HG03457 (cell line): ENCODE measurements at regions not wholly inside any gene's neighbourhood (a gene's known extent, or its start where the extent isn't known, plus 50 kb on each side); places are given as distances from the start of the nearest gene placed in this dataset.
"Not testable (repeated sequence)": the region's sequence is repeated elsewhere in the genome, so short reads cannot be mapped to it uniquely, and the experiment has no call there.

Experiments used
- ATAC-seq: cut with Tn5 transposase; IDR thresholded peaks from one replicate; pipeline ENCODE4 v1.9.1; 2021; ENCODE audit warnings: moderate number of reproducible peaks; ENCODE audit not compliant: unreplicated experiment

DNA sequence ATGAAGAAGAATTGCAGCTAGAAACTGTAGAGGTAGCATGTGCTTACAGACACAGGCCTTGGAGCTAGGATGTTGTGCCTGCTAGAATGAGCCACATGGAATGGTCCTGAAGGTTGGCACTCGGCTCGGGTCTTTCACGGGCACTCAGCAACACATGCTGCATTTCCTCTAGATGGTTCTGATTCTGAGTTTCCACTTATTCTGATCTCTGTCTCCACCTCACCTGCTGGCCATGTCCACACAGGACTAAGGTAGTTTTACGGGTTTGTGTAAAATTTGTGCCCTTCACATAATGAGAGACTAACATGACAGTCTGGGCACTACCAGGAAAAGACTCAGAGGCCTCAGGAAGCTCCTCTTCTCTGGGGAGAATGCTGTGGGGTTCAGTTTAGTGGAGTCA is 444.8 kb upstream of the MKI67 start:
- ATAC-seq: no peak

DNA sequence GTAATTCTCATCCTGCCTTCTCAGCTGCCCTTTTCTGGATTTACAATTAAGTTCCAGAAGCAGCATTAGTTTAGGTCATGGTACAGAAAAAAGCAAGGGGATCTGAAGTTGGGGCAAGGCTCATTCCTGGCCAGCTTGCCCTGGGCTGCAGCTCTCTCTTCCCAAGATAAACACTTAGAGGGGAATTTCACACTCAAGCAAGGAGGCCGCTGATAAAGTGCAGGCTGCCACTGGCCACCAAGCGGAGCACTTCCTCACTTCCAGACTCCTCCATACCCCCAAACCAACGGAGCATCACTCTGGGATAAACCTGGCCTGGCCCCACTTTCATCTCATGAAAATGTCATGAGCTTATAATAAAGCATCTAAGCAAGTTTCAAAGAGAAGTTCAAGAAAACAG is 445.5 kb upstream of the MKI67 start:
- ATAC-seq: no peak

DNA sequence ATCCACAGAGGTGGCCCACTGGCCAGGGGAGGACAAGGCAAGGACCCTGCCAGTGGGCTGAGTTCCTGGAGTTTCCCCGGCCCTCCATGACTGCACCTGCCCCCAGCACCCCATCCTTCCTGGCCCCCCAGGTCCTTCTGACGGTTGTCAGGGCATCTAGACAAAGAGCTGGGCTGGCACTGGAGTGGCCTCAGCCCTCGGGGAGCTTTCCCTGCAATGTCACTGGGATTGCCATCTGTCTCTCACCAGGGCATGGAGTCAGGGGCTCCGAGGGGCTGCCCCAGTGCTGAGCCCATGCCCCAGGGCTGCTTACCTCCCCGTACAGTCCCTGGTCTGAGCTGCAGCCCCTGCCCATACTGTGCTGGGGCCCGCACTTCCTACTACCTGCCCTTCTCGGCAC is 446.5 kb upstream of the MKI67 start:
- ATAC-seq: no peak

DNA sequence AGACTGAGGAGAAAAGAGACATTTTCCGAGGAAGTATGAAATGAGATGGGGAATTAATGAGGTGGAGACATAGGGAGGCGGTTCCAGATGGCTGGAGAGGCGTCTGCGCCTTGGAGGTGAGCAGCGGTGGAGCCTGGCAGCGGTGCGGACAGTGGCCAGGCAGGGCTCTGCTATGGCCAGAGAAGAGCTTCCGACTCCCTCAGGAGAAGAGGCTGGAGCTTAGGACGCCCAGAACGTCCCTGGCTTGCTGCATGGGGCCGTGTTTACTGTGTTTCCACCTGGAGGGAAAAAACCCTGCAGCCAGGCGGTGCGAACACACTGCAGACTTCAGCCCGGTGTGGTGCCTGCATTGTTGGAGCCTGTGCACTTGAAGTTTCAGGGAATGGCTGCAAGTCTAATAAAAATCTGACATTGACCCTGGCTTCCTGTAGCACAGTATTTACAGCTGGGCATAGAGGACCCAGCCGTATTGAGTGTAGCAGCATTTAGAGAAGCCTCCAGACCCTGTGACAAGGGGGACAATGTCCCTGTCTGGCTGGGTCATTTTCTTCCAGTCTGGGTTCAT is 447.1 kb upstream of the MKI67 start:
- no peak for ATAC-seq

DNA sequence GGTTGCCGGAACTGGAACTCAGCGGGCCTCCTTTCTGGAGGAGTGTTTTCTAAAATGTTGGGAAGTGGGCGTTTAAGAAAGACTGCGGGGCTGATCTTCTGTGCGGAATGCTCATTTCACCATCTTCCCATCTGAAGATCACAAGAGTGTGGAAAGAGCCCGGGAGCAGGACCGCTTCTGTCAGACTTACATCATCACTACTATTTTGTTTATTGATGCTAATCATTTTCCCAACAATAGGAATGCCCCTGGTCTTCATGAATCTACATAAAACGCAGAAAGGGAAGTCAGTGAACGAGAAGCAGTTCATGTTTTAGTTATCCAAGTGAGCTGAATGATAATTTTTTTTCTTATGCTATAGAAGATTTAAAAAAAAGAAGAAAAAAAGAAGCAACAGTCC is 447.8 kb upstream of the MKI67 start:
- ATAC-seq: no peak

DNA sequence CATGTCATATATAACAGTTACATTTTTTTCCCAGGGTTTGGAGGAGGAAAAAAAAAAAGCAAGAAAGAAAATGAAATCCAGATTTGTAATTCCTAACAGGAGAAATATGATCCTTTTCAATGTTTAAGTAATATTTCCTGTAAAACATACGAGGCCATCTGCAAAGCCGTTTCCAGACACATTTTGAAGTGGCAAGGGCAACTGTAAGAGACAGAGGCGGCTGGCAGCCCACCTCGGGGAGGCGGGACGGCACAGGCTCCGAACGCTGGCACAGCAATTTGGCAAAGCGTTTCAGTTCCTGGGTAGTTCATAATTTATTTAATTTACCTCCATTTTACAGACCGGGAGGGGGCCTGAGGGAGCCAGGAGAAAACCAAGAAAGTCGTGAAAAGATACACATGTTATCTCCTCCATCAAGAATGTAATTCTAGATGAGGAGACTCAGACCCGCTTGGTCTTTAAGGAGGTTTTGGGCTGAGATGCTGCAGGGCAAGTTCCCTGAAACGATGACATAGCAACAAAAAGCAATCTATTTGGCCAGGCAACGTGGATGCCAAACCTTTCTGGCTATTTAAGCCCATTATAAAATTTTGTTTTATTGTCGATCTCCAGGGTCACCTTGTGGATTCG is 448.5 kb upstream of the MKI67 start:
- ATAC-seq: no peak

DNA sequence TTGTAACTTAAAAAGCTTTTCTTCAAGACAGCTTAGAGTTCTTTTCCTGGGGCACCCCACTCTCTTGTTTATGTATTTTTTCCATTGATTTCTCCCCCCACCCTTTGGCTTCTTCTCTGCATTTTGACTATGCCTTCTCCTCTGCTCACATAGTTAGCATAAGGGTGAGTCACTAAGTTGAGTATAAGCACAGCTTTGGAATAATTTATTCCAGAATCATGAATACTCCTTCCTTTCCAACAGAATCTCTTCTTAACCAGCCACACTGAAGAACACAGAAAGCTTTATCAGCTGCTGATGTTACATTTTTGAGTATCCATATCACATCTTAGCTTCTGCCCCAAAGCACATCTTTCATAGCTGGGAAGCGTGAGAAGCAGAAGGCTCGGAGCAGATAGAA is 449.5 kb upstream of the MKI67 start:
- no peak for ATAC-seq

DNA sequence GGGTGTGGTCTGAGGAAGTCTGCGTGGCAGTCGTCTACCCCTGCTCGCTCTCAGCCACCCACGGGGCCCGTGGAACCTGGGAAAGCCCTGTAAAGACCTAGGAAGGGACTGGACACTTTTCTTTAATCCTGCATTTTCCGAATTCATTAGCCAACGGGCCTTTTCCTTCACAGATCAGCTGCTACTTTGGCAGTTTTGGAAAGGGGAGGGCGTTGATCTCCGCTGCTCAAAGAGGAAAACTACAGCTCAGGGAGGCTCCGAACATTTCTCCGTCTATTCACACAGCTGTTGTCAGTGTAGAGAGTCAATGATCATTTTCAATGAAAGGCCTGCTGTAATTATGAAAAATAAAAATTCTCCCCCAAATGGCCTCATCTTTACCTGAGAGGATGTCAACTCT is 450.1 kb upstream of the MKI67 start:
- no peak for ATAC-seq

DNA sequence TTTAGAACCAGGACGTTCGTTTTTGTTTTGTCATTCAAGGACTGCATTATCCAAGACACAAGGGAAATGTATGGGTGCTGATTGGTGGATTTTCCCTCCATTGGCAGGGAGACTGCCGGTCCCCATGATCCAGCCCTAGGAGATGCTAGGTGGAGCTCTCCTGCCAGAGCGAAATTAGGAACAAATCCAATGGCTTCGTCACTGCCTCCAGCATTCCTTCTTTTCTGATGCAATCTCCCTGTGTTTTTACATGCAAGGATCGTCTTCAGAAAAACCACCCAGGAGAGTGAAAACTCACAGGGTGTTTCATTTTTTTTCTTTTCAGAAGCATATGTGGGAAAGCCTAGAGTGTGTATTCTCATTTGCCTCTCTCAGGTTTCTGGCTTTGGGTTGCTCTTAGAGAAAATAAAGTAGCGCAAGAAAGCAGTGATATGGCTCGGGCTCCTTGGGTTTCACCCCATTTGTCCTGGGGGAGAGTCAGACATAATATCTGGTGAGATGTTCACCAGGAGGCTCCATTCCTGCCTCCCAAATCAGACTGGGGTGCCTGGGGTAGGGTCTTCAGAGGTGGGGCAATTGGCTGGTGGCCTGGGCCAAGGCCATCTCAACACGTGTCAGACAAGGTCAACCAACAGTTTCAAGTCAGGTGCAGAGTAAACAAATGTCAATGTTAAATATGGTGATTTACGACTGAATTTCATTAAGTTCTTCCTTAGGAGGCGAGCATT is 450.9 kb upstream of the MKI67 start:
- no peak for ATAC-seq

DNA sequence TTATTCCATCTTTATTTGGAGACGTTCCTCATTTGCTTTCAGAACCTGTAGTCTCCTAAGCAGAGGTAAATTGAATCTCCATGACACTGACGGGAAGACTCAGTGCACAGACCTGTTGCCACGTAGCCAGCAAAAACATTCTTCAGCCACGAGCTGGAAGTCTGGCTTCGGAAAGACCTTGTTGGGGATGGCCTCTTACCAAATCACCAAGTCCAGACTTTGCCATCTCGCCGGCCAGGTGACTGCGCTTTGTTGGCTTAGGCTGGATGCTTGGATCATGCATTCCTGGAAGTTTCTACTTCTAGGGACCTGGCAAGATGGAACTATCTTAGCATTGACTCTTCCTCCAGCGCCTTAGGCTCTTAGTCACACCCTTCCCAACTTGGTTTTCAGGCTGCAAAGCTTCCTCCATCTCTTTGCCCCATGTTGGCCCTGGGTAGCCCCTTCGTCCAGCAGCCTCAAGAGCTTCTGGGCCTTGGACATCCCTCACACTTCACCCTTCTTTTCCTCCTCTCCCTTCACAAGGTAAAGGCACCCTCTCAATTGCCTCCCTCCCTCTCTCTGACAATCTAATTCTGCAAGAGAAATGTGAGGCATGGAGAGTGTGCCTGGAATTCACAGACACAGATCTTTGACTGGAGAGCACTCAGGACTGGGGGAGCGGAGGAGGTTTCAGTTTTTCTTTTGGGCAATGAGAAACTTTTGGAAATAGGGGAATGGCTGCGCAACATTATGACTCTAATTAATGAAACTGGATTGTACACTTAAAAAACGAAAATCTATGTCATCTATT is 451.9 kb upstream of the MKI67 start:
- ATAC-seq: no peak

DNA sequence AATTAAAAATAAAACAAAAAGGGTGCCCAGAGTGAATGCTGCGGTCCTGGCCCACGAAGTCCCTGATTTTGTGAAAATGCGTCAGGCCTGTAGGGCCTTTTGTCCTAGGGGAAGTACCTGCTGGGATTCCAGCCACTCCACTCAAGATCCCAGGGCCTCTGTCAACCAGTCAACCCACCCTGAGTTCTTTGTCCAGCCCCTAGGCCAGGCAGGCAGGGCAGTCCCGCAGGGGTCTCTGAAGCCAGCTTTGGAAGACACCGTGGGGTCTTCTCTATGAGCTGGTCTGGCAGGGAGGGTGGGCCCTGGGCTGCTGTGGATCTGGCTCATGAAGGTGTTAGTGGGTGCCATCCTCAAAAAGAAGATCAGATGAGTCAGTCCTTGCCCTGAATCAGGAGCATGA is 452.5 kb upstream of the MKI67 start:
- no peak for ATAC-seq

DNA sequence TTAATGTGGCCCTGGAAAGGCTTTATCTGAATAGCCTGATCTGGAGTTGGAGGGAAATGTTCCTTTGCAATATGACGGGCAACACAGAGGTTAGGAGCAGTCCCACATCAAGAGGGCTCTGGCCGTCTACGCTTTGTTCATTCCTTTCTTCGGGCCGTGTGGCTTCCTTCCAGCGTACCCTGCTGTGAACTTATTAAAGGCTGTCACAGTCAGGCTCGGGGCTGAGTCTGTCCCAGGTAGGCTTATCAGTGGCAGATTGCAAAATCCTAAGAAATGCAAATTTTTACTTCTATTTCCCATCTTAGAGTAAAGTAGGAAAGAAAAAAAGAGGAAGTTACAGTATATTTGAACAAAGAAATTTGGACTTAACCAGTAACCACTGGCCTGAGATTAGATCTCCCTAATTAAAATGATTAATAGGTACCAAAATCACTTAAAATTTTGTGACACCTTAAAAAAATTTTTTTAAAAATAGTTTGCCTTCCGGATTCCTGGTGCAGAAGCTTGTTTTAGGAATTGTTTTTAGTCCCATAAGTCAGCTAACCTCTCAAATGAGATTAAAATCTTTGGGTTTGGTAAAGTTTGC is 453.1 kb upstream of the MKI67 start:
- ATAC-seq: no peak

DNA sequence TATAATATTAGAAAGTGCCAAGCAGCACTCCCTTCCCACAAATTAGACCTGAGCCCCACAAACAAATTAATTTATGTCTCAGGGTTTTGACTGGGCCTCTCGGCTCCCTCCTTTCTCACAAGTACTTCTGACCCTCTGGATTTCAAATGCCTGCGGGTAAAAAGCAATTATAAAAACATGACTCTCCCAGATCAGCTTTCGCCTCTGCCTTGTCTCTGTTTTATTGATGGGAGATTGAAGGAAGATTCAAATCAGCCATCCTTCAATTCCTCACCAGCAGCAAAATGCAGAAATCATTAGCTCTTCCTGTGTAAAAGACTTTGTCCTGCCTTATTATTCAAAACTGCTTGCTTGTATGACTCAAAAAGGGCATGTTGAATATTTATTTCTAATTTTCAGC is 453.7 kb upstream of the MKI67 start:
- ATAC-seq: no peak

DNA sequence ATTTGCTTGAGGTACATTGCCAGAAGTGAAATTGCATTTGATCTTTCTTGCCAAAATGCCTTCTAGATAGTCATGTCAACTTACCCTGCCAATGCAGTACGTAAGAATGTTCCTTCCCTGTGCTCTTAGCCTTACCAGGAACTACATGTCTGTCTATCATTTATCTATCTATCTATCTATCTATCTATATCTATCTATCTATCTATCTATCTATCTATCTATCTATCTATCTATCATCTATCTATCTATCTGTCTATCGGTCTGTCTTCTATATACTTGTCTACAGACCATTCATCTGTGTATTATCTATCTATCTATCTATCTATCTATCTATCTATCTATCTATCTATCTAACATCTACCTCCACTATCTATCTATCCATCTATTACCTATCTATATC is 456.9 kb upstream of the MKI67 start:
- not testable (repeated sequence) for ATAC-seq

DNA sequence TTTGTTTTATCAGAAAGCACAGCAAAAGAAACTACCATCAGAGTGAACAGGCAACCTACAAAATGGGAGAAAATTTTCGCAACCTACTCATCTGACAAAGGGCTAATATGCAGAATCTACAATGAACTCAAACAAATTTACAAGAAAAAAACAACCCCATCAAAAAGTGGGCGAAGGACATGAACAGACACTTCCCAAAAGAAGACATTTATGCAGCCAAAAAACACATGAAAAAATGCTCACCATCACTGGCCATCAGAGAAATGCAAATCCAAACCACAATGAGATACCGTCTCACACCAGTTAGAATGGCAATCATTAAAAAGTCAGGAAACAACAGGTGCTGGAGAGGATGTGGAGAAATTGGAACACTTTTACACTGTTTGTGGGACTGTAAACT is 460.4 kb upstream of the MKI67 start:
- not testable (repeated sequence) for ATAC-seq

DNA sequence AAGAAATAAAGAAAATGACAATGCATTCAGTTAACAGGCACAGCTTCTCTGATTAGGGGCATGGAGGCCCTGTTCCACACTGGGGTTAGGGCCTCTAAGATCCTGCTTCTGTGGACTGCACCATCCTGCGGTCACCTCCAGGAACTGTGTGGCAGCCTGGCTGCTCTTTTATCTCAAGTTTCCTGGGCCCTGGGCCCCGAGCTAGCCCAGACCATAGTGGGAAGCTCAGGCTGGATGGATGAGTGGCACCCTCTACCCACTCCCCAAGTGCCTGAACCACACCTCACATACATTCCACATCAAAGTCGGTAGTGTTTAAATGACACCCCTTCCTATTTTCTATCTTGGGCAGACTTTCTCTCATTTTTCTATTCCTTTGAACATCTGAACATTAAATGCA is 461.5 kb upstream of the MKI67 start:
- no peak for ATAC-seq

DNA sequence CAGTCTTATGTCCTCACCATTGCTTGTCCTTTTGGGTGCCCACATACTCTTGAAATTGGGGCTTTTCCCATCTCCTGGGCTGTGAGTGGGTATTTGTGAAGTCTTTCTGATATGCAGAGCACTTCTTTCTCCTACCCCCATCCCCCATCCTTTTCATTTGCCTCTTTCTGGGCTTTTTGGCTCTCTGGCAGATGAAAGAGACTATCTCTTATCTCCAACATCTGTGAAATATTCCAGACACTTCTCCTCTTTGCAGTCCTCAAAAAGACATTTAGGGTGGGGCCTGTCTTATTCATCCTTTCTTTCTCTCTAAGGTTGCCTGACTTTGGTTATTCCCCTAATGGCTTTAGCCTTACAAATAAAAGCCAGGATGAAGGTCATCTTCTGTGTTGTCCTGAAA is 462.2 kb upstream of the MKI67 start:
- ATAC-seq: no peak

DNA sequence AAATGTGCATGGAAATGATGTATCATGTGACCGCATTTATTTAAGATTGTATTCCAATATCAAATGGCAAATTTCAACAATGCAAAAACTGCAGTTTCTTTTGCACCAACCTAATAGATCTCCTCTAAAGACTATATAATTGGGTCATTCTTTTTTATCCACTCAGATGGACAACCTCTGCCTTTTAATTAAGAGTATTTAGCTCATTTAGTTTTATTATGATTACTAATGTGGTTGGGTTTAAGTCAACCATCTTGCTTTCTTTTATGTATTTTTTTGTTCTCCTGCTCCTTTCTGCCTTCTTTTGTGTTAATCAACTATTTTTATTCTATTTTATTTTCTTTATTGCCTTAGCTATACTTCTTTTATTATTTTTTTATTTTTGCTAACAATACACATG is 468.5 kb upstream of the MKI67 start:
- no peak for ATAC-seq

DNA sequence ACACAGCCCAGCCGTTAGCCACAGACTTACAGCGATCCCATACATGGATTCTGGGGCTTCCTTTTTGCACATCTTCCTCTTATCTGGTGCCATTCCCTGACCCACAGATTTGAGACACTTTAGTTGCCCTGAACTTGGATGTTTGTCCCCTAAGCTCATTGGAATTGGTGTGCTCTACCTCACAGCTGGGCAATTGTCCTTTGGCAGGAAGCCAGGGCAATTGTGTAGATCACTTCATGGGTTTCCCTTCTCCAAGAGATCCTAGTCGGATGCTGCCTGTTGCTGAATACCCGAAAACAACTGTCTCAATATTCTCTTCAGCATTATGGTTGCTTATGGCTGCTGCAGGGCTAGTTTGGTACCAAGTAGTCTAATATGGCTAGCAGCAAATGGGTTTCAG is 470.7 kb upstream of the MKI67 start:
- no peak for ATAC-seq

DNA sequence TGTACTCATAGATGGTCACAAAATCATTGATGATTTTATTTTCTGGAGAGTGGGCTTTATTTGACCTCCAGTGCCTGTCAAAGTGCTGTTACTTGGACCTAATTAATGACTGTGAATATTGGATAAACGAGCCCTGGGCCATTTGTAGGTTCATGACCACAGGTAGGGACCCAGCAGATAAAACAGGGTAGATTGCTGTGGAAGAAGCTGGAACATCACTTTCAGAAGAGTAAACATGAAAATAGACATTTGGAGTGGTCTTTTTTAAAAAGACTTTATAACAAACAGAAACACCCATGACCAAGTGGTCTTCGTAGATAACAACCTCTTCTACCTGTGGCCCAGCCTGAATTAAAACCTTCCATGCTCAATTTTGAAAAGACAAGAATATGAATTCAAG is 472.8 kb upstream of the MKI67 start:
- no peak for ATAC-seq

DNA sequence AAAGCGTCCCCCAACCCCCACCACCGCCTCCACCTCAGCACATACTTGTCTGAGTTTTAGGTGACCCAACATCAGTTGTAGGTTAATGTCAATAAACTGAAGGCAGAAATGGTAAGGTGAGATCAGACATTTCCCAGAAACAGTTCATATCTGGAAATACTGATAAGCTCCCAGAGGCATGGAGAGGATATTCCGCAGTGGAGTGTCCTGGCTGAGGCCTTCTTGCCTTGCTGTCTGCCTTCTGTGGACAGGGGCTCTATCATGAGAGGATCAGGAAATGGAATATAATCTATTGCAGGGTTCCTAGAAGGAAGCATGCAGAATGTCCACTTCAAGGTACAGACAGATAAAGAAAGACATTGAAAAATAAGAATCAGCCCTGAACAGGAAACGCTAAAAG is 473.3 kb upstream of the MKI67 start:
- no peak for ATAC-seq

DNA sequence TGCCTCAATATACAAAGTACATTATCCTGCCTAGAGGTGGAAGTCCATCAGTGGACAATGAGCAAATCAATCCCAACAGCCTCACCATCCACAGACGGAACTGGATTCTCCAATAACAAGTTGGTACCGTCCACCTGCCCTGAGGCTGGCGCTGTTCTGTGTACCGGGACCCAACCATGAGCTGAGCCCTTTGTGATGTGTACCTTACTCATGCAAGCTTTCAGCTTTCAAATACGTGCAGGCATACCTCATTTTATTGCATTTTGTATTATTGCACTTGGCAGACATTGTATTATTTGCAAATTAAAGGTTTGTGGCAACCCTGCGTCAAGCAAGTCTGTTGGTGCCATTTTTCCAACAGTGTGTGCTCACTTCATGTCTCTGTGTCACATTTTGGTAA is 476.0 kb upstream of the MKI67 start:
- no peak for ATAC-seq
